ENCODE measurements at regions not wholly inside any gene's neighbourhood (a gene's known extent, or its start where the extent isn't known, plus 50 kb on each side); places are given as distances from the start of the nearest gene placed in this dataset.

DNA sequence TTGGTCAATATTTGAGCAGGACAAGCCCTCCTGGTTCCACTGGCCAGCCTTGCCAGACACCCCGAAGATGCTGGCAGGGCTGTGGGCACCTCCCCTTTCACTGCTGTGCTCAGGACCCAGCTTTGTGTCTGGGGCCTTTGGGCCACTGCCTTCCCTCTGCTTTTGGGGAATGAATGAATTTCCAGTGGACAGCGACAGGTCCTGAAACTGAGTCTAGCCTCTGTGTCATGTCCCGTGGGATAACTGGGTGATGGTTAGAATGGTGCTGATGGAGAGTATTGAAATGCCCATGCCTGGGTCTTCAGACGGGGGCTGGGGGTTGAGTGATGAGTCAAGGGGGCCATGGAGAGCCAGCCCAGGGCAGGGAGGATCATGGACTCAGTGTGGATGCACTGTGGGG is 135.8 kb downstream of the FOXL1 start:
- H3K27ac Mint-ChIP-seq: no peak overlapping the region
- peak; percentile 74 for DNase-seq
- H3K9me3 Mint-ChIP-seq: no peaks in the 10 kb centered on the region
- H3K4me3 Mint-ChIP-seq: no peak overlapping the region
- WGBS, 2 experiments (ENCODE audit: insufficient coverage in 1 of 2, insufficient read length in 1 of 2): 61 to 100% methylated on average over 2 to 4 of the region's 4 CpGs
- no peaks in the 10 kb centered on the region for H3K36me3 Mint-ChIP-seq (ENCODE audit: low read depth)
- H3K4me1 ChIP-seq (ENCODE audit: control insufficient read depth, insufficient read depth, low read length): no peaks in the 10 kb centered on the region
- H3K9me3 ChIP-seq (ENCODE audit: control insufficient read depth, low read length): no peaks in the 10 kb centered on the region
- peaks cover 9% of the 10 kb centered on the region for H3K4me1 Mint-ChIP-seq
- H3K27me3 Mint-ChIP-seq (ENCODE audit: insufficient read depth): peaks cover 3% of the 10 kb centered on the region
- no peak overlapping the region for H3K9ac ChIP-seq (ENCODE audit: extremely low read depth, low read length, poor library complexity, severe bottlenecking)
- H3K27me3 ChIP-seq (ENCODE audit: control insufficient read depth, insufficient read depth, low read length, poor library complexity, severe bottlenecking): no peaks in the 10 kb centered on the region
- TF ChIP-seq, protein P1, sequence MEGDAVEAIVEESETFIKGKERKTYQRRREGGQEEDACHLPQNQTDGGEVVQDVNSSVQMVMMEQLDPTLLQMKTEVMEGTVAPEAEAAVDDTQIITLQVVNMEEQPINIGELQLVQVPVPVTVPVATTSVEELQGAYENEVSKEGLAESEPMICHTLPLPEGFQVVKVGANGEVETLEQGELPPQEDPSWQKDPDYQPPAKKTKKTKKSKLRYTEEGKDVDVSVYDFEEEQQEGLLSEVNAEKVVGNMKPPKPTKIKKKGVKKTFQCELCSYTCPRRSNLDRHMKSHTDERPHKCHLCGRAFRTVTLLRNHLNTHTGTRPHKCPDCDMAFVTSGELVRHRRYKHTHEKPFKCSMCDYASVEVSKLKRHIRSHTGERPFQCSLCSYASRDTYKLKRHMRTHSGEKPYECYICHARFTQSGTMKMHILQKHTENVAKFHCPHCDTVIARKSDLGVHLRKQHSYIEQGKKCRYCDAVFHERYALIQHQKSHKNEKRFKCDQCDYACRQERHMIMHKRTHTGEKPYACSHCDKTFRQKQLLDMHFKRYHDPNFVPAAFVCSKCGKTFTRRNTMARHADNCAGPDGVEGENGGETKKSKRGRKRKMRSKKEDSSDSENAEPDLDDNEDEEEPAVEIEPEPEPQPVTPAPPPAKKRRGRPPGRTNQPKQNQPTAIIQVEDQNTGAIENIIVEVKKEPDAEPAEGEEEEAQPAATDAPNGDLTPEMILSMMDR (conservative IDR thresholded peaks at IDR 0.05): no peak
- H3K27ac ChIP-seq (ENCODE audit: low read depth, low read length): no peak overlapping the region
- no peaks in the 10 kb centered on the region for H3K36me3 ChIP-seq (ENCODE audit: control insufficient read depth, insufficient read depth, low read length)
- H3K4me3 ChIP-seq (ENCODE audit: low read length): no peak overlapping the region

DNA sequence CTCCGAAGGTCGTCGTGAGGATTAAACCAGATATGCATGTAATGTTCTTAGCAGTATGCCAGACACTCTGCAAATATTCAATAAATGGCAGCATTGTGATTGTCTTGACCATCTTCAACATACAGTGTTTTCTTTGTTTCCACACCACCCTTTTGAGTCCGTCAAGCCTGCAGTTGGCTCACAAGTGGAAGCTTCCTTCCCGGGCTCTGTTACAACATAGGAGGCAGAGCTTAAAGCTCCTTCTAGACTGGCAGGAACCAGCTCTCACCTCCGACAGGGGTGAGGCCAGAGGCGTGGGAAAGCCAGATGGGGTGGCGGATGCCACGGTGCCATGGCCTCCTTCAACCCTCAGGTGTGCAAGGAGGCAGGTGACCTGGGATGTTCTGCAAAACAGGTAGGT is 138.3 kb downstream of the FOXL1 start:
- Histone ChIP-seq H3K9ac (ENCODE audit: extremely low read depth, low read length, poor library complexity, severe bottlenecking) (no peak overlapping the region), H3K9me3 (ENCODE audit: control insufficient read depth, low read length) (no peaks in the 10 kb centered on the region), H3K27ac (ENCODE audit: low read depth, low read length) (no peak overlapping the region), H3K27me3 (ENCODE audit: control insufficient read depth, insufficient read depth, low read length, poor library complexity, severe bottlenecking) (no peaks in the 10 kb centered on the region), H3K4me3 (ENCODE audit: low read length) (no peak overlapping the region), H3K36me3 (ENCODE audit: control insufficient read depth, insufficient read depth, low read length) (no peaks in the 10 kb centered on the region), H3K4me1 (ENCODE audit: control insufficient read depth, insufficient read depth, low read length) (no peaks in the 10 kb centered on the region)
- Mint-ChIP-seq H3K27me3 (ENCODE audit: insufficient read depth) (peaks cover 1% of the 10 kb centered on the region), H3K4me3 (no peak overlapping the region), H3K36me3 (ENCODE audit: low read depth) (no peaks in the 10 kb centered on the region), H3K27ac (no peak overlapping the region), H3K4me1 (peaks cover 4% of the 10 kb centered on the region), H3K9me3 (no peaks in the 10 kb centered on the region)
- TF ChIP-seq, protein P1 (conservative IDR thresholded peaks at IDR 0.05): no peak
- no peak for DNase-seq
- 85 to 87% methylated on average over 8 to 9 of the region's 9 CpGs for WGBS, 2 experiments (ENCODE audit: insufficient coverage in 1 of 2, insufficient read length in 1 of 2)

GRCh38 chr16:86718118-86718517 is 139.8 kb downstream of the FOXL1 start:
- Histone ChIP-seq H3K36me3 (ENCODE audit: control insufficient read depth, insufficient read depth, low read length) (no peaks in the 10 kb centered on the region), H3K9me3 (ENCODE audit: control insufficient read depth, low read length) (no peaks in the 10 kb centered on the region), H3K4me3 (ENCODE audit: low read length) (no peak overlapping the region), H3K9ac (ENCODE audit: extremely low read depth, low read length, poor library complexity, severe bottlenecking) (no peak overlapping the region), H3K4me1 (ENCODE audit: control insufficient read depth, insufficient read depth, low read length) (no peaks in the 10 kb centered on the region), H3K27ac (ENCODE audit: low read depth, low read length) (no peak overlapping the region), H3K27me3 (ENCODE audit: control insufficient read depth, insufficient read depth, low read length, poor library complexity, severe bottlenecking) (no peaks in the 10 kb centered on the region)
- WGBS, 2 experiments (ENCODE audit: insufficient coverage in 1 of 2, insufficient read length in 1 of 2): 53 to 77% methylated on average over 3 to 8 of the region's 9 CpGs
- peaks cover 4% of the 10 kb centered on the region for H3K4me1 Mint-ChIP-seq
- DNase-seq: no peak
- TF ChIP-seq, protein P1 (conservative IDR thresholded peaks at IDR 0.05): no peak
- peaks cover 1% of the 10 kb centered on the region for H3K27me3 Mint-ChIP-seq (ENCODE audit: insufficient read depth)
- H3K36me3 Mint-ChIP-seq (ENCODE audit: low read depth): no peaks in the 10 kb centered on the region
- H3K9me3 Mint-ChIP-seq: no peaks in the 10 kb centered on the region
- no peak overlapping the region for H3K4me3 Mint-ChIP-seq
- H3K27ac Mint-ChIP-seq: no peak overlapping the region

Measured in endodermal cell (in vitro differentiated cells).